ENCODE measurements at regions not wholly inside any gene's neighbourhood (a gene's known extent, or its start where the extent isn't known, plus 50 kb on each side); places are given as distances from the start of the nearest gene placed in this dataset.

DNA sequence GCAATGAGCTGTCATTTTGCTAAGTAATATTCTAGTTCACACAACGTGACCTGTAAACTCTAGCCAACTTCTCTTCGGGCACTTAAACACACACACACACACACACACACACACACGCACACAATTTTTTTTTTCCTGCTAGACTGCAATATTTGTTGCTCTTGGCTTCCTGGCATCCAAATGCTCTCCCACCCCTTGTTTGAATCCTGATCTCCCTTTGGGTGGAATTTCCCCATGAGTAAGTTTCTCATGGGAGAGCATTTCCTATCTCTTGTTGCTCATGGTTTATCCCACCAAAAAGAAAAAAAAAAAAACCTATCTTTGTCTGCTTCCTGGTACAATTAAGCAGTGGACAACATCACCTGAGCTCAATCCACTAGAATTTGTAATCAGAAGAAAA lies 54.7 kb upstream of the TSLP start:
- no peak overlapping the region for H3K4me3 ChIP-seq (ENCODE audit: low read depth, low read length)
- no peak for TF ChIP-seq MYC (IDR thresholded peaks at IDR 0.05; ENCODE audit: low read depth, low read length)
- TF ChIP-seq, protein P1, sequence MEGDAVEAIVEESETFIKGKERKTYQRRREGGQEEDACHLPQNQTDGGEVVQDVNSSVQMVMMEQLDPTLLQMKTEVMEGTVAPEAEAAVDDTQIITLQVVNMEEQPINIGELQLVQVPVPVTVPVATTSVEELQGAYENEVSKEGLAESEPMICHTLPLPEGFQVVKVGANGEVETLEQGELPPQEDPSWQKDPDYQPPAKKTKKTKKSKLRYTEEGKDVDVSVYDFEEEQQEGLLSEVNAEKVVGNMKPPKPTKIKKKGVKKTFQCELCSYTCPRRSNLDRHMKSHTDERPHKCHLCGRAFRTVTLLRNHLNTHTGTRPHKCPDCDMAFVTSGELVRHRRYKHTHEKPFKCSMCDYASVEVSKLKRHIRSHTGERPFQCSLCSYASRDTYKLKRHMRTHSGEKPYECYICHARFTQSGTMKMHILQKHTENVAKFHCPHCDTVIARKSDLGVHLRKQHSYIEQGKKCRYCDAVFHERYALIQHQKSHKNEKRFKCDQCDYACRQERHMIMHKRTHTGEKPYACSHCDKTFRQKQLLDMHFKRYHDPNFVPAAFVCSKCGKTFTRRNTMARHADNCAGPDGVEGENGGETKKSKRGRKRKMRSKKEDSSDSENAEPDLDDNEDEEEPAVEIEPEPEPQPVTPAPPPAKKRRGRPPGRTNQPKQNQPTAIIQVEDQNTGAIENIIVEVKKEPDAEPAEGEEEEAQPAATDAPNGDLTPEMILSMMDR (IDR thresholded peaks at IDR 0.05; ENCODE audit: low read depth, low read length) = no peak
- TF ChIP-seq POLR2A (IDR thresholded peaks at IDR 0.05; ENCODE audit: extremely low read depth, insufficient read length) = no peak
- TF ChIP-seq, protein P2, sequence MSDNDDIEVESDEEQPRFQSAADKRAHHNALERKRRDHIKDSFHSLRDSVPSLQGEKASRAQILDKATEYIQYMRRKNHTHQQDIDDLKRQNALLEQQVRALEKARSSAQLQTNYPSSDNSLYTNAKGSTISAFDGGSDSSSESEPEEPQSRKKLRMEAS (IDR thresholded peaks at IDR 0.05; ENCODE audit: low read depth, low read length) = no peak
- no peak for DNase-seq (ENCODE audit: low read depth)

GRCh38 chr5:111017731-111018130 lies 53.8 kb upstream of the TSLP start:
- DNase-seq (ENCODE audit: low read depth) = no peak
- TF ChIP-seq, protein P1 (IDR thresholded peaks at IDR 0.05; ENCODE audit: low read depth, low read length) = no peak
- no peak for TF ChIP-seq MYC (IDR thresholded peaks at IDR 0.05; ENCODE audit: low read depth, low read length)
- no peak overlapping the region for H3K4me3 ChIP-seq (ENCODE audit: low read depth, low read length)

Data from NB4 (cell line).